ENCODE measurements at regions not wholly inside any gene's neighbourhood (a gene's known extent, or its start where the extent isn't known, plus 50 kb on each side); places are given as distances from the start of the nearest gene placed in this dataset.

DNA sequence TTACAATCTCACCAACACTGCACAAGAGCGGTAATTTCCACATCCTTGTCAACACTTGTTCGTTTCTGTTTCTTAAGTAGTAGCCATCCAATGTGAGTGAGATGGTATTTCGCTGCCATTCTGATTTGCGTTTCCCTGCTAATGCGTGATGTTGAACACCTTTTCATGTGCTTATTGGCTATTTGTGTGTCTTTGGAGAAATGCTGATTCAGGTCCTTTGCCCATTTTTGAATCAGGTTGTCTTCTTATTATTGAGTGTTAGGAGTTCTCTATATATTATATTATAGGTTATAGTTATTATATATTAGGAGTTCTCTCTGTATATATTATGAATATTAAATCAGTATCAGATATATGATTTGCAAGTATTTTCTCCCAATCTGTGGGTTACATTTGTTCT, 59.9 kb upstream of the IRX4 start:
- no peaks in the 10 kb centered on the region for H3K27me3 ChIP-seq (ENCODE audit: control insufficient read depth, insufficient read depth)
- H3K4me1 ChIP-seq (ENCODE audit: control insufficient read depth, insufficient read depth, low read length) = no peaks in the 10 kb centered on the region
- DNase-seq = no peak
- no peak overlapping the region for H3K4me3 ChIP-seq (ENCODE audit: low read length)
- intact Hi-C loops (cut with DNase I) = no loop called here
- H3K9me3 ChIP-seq (ENCODE audit: control insufficient read depth, low read length) = no peaks in the 10 kb centered on the region
- H3K27ac ChIP-seq (ENCODE audit: low read length) = no peak overlapping the region
- ATAC-seq = no peak
- 86% methylated on average over 5 of the region's 5 CpGs for WGBS

DNA sequence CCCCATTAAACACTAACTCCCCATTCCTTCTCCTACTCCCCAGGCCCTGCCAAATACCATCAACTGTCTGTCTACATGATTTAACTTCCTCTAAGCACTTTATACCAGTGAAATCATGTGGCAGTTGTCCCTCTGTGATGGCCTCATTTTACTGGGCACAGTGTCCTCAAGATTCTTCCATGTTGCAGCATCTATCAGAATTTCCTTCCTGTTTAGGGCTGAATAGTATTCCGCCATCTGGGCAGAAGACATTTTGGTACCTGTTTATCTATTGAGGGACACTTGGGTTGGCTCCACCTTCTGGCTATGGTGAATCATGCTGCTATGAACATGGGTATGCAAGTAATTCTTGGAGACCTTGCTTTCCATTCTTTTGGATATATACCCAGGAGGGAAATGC, 59.4 kb upstream of the IRX4 start:
- DNase-seq (no peak), ATAC-seq (no peak)
- 91% methylated on average over 1 of the region's 1 CpG for WGBS
- H3K4me1 ChIP-seq (ENCODE audit: control insufficient read depth, insufficient read depth, low read length) = no peaks in the 10 kb centered on the region
- H3K27ac ChIP-seq (ENCODE audit: low read length) = no peak overlapping the region
- no peaks in the 10 kb centered on the region for H3K27me3 ChIP-seq (ENCODE audit: control insufficient read depth, insufficient read depth)
- intact Hi-C loops (cut with DNase I) = no loop called here
- no peaks in the 10 kb centered on the region for H3K9me3 ChIP-seq (ENCODE audit: control insufficient read depth, low read length)
- H3K4me3 ChIP-seq (ENCODE audit: low read length) = no peak overlapping the region

- Histone ChIP-seq H3K4me3 (ENCODE audit: low read length) (no peak overlapping the region), H3K9me3 (ENCODE audit: control insufficient read depth, low read length) (no peaks in the 10 kb centered on the region), H3K27ac (ENCODE audit: low read length) (no peak overlapping the region), H3K27me3 (ENCODE audit: control insufficient read depth, insufficient read depth) (no peaks in the 10 kb centered on the region), H3K4me1 (ENCODE audit: control insufficient read depth, insufficient read depth, low read length) (no peaks in the 10 kb centered on the region)
- WGBS = 77% methylated on average over 6 of the region's 6 CpGs
- DNase-seq = peak in 1 of 3 donors; percentile 30
- ATAC-seq = no peak
- intact Hi-C loops (cut with DNase I) = no loop called here
These were observed 56.5 kb upstream of the IRX4 start for GRCh38 chr5:1939256-1939655.

DNA sequence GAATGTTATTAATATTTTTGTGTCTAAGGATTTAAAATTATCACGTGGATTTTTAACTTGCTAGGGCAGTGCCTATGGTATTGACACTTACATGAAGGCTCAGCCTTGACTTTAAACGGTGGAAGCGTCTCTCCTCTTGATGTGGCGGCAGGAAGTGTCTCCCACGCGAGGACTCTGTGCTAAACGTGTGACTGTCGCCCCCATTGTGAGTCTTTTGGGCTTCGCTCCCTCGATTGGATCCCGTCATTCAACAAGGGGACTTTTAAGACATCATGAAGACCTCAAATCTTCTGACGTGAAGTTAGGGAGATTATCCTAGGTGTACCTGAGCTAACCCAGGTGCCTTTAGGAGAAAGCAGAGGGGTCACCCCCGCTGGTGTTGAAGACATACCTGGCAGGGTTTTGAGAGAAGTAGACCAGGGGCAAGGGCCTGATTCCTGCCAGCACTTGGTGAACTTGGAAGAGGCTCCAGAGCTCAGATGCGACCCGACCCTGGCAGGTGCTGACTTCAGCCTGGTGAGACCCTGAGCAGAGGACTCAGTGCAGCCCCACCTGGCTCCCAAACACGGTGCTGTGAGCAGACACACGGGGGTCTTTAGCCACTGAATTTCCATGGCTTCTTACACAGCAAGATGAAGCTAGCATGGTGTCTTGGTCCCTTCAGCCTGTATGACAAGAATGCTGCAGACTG, 55.7 kb upstream of the IRX4 start:
- H3K4me3 ChIP-seq (ENCODE audit: low read length) = no peak overlapping the region
- H3K27me3 ChIP-seq (ENCODE audit: control insufficient read depth, insufficient read depth) = no peaks in the 10 kb centered on the region
- ATAC-seq (no peak), DNase-seq (no peak)
- no peaks in the 10 kb centered on the region for H3K4me1 ChIP-seq (ENCODE audit: control insufficient read depth, insufficient read depth, low read length)
- 80% methylated on average over 17 of the region's 17 CpGs for WGBS
- intact Hi-C loops (cut with DNase I) = no loop called here
- H3K27ac ChIP-seq (ENCODE audit: low read length) = no peak overlapping the region
- no peaks in the 10 kb centered on the region for H3K9me3 ChIP-seq (ENCODE audit: control insufficient read depth, low read length)

- Histone ChIP-seq H3K27ac (ENCODE audit: low read length) (no peak overlapping the region), H3K27me3 (ENCODE audit: control insufficient read depth, insufficient read depth) (no peaks in the 10 kb centered on the region), H3K9me3 (ENCODE audit: control insufficient read depth, low read length) (no peaks in the 10 kb centered on the region), H3K4me3 (ENCODE audit: low read length) (no peak overlapping the region), H3K4me1 (ENCODE audit: control insufficient read depth, insufficient read depth, low read length) (no peaks in the 10 kb centered on the region)
- 86% methylated on average over 12 of the region's 12 CpGs for WGBS
- intact Hi-C loops (cut with DNase I) = no loop called here
- DNase-seq (no peak), ATAC-seq (no peak)
These were observed 54.9 kb upstream of the IRX4 start for GRCh38 chr5:1937590-1937989.

DNA sequence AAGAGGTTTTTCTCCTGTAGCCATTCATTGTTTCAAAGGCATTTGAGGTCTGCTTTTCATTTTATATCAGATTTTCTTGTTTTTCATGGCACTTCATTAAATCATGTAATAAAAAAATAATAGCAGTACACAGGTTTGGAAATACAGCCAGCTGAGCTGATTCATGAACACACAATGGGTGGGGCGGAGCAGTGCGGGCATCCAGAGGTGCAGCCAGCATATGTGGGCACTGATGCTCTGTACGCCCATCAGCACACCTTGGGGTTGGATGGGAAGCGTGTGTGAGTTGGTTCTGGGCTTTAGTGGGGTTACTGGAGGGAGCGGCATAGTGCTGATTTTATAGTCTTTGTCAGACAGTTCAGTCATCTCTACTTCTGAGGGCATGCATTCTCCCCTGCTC, 54.2 kb upstream of the IRX4 start:
- Histone ChIP-seq H3K27ac (ENCODE audit: low read length) (no peak overlapping the region), H3K4me1 (ENCODE audit: control insufficient read depth, insufficient read depth, low read length) (no peaks in the 10 kb centered on the region), H3K4me3 (ENCODE audit: low read length) (no peak overlapping the region), H3K9me3 (ENCODE audit: control insufficient read depth, low read length) (no peaks in the 10 kb centered on the region), H3K27me3 (ENCODE audit: control insufficient read depth, insufficient read depth) (no peaks in the 10 kb centered on the region)
- ATAC-seq = no peak
- intact Hi-C loops (cut with DNase I) = no loop called here
- no peak for DNase-seq
- WGBS = 93% methylated on average over 5 of the region's 5 CpGs

DNA sequence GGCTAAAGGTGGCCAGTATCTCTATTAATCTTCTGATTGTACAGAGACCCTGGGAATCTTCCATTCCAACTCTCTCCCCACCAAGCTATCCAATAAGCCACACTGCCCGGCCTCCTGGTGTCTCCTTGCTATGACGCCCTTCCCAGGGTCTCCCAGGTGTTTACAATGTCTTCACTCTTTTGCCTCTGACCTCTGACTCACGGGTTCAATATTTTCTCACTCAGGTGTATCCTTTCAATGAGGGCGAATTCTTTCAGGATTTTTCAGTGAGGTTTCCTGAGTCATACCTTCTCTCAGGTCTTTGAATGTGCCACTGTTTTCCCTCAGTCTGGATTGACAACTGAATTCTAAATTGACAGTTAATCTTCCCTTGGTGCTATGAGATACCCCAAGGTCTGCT, 53.7 kb upstream of the IRX4 start:
- no peaks in the 10 kb centered on the region for H3K9me3 ChIP-seq (ENCODE audit: control insufficient read depth, low read length)
- ATAC-seq (no peak), DNase-seq (no peak)
- intact Hi-C loops (cut with DNase I) = no loop called here
- no peaks in the 10 kb centered on the region for H3K27me3 ChIP-seq (ENCODE audit: control insufficient read depth, insufficient read depth)
- H3K4me1 ChIP-seq (ENCODE audit: control insufficient read depth, insufficient read depth, low read length) = no peaks in the 10 kb centered on the region
- no peak overlapping the region for H3K4me3 ChIP-seq (ENCODE audit: low read length)
- WGBS = 79% methylated on average over 4 of the region's 4 CpGs
- H3K27ac ChIP-seq (ENCODE audit: low read length) = no peak overlapping the region

DNA sequence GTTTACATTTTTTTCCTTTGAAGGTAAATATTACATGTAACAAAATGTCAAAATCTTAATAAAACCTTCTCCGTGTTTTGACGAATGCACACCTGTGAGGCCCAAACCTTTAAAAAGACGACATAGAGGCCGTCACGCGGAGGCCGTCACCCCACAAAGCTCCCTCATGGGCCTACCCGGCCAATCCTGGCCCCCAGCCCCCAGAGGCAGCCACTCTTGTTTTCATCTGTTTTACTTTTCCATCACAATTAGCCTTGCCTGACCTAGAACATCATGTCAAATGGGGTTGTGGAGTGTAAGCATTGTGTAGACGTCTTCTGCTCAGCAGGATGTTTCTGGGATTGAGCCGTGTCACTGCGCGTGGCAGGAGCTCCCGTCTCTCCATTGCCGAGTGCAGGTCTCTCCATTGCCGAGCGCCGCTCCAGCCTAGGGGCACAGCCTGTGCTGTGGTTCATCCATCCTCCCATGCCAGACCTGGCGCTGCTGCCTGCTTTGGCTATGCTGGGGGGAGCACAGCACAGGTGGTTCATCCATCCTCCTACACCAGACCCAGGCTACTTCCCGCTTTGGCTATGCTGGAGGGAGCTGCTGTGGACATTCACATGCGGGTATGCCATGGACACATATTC, 52.2 kb upstream of the IRX4 start:
- peak in 1 of 3 donors; percentile 54 for DNase-seq
- ATAC-seq = no peak
- Histone ChIP-seq H3K27me3 (ENCODE audit: control insufficient read depth, insufficient read depth) (no peaks in the 10 kb centered on the region), H3K4me1 (ENCODE audit: control insufficient read depth, insufficient read depth, low read length) (no peaks in the 10 kb centered on the region), H3K27ac (ENCODE audit: low read length) (no peak overlapping the region), H3K4me3 (ENCODE audit: low read length) (no peak overlapping the region), H3K9me3 (ENCODE audit: control insufficient read depth, low read length) (no peaks in the 10 kb centered on the region)
- intact Hi-C loops (cut with DNase I) = no loop called here
- 86% methylated on average over 20 of the region's 20 CpGs for WGBS

DNA sequence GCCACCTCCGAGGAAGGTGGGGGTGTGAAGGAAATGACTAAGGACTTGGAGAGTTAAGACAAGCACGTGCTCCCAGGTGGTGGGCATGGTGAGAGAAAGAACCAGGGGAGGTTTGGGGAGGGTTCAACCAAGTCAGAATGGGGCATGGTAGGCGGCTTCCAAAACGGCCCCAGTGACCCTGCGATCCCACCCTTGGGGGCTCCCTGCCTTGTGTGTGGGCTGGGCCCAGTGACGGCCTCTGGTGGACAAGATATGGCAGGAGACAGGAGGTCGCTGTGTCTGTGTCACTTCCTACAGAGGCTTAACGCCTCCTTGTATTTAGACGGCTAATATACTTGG, 51.3 kb upstream of the IRX4 start:
- Histone ChIP-seq H3K27me3 (ENCODE audit: control insufficient read depth, insufficient read depth) (no peaks in the 10 kb centered on the region), H3K27ac (ENCODE audit: low read length) (no peak overlapping the region), H3K4me3 (ENCODE audit: low read length) (no peak overlapping the region), H3K4me1 (ENCODE audit: control insufficient read depth, insufficient read depth, low read length) (no peaks in the 10 kb centered on the region), H3K9me3 (ENCODE audit: control insufficient read depth, low read length) (no peaks in the 10 kb centered on the region)
- DNase-seq (no peak), ATAC-seq (no peak)
- 75% methylated on average over 9 of the region's 9 CpGs for WGBS
- intact Hi-C loops (cut with DNase I) = no loop called here

DNA sequence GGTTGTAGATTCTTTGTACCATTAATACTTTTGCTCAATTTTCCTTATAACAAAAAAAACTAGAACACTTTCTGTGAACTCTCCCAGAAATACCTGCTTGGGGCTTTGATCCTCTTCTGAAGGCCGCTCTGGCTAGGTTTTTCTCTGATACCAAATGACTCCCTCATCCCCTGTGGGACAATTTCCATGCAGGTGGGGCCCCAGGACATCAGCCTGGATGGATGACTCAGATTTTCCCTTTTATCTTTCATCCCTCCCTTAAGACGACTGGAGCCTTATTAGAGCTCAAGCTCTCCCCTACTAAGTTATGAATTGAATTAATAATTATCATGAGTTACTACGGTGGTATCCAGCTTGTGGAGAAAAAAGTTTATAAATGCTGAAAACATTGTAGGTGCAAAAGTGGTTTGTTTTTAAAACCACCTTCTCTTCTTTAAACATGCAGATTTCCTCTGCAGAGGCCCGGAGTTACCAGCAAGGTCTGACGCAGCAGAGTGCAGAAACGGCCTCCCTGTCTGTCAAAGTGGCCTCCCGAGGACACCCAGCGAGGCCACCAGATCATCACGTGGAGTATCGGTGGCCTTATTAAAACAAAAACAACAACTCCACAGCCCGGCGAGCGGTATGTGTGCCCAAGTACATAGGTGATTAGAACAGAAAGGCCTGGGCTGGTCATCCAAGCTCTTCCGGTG, 50.8 kb upstream of the IRX4 start:
- no peak overlapping the region for H3K4me3 ChIP-seq (ENCODE audit: low read length)
- ATAC-seq (no peak), DNase-seq (no peak)
- no peak overlapping the region for H3K27ac ChIP-seq (ENCODE audit: low read length)
- intact Hi-C loops (cut with DNase I) = no loop called here
- no peaks in the 10 kb centered on the region for H3K9me3 ChIP-seq (ENCODE audit: control insufficient read depth, low read length)
- no peaks in the 10 kb centered on the region for H3K27me3 ChIP-seq (ENCODE audit: control insufficient read depth, insufficient read depth)
- no peaks in the 10 kb centered on the region for H3K4me1 ChIP-seq (ENCODE audit: control insufficient read depth, insufficient read depth, low read length)
- 89% methylated on average over 14 of the region's 14 CpGs for WGBS

All from right cardiac atrium (tissue), 5 donors.